SK-N-SH treated with all-trans-retinoic acid at 6 μM for 48 hours (cell line): ENCODE measurements at regions not wholly inside any gene's neighbourhood (a gene's known extent, or its start where the extent isn't known, plus 50 kb on each side); places are given as distances from the start of the nearest gene placed in this dataset.

Experiments used
- ARNTL ChIP-seq: fragments of 450-650 bp; formaldehyde crosslinking; IDR thresholded peaks from 2 replicates; pipeline ENCODE4 v1.5.0; 2020; ENCODE audit warnings: low read depth, mild to moderate bottlenecking, moderate library complexity, borderline replicate concordance
- BACH2 ChIP-seq: fragments of 250-450 bp; sonication (Bioruptor Pico); IDR thresholded peaks from 2 replicates; pipeline ENCODE4 v1.9.0; 2021; ENCODE audit warnings: mild to moderate bottlenecking, borderline replicate concordance
- ISL1 ChIP-seq: fragments of 250-450 bp; sonication (Bioruptor Pico); IDR thresholded peaks from 2 replicates; pipeline ENCODE4 v2.1.2; 2022; ENCODE audit warnings: mild to moderate bottlenecking, moderate library complexity
- PATZ1 ChIP-seq: fragments of 250-450 bp; sonication (Bioruptor Pico); IDR thresholded peaks from 2 replicates; pipeline ENCODE4 v1.8.0; 2020; ENCODE audit warnings: mild to moderate bottlenecking, moderate library complexity, borderline replicate concordance
- RARB ChIP-seq: fragments of 250-450 bp; sonication (Bioruptor Pico); IDR thresholded peaks from 2 replicates; pipeline ENCODE4 v1.8.0; 2021; ENCODE audit warnings: mild to moderate bottlenecking, moderate library complexity
- SNAI2 ChIP-seq: fragments of 250-450 bp; sonication (Bioruptor Pico); IDR thresholded peaks from 2 replicates; pipeline ENCODE4 v1.5.0; 2020; ENCODE audit warnings: mild to moderate bottlenecking, moderate library complexity

- TF ChIP-seq ISL1 (CRISPR knock-in tag) (peak; percentile 47), BACH2 (CRISPR knock-in tag) (no peak), PATZ1 (CRISPR knock-in tag) (no peak), SNAI2 (no peak), ARNTL (CRISPR knock-in tag) (no peak), RARB (no peak)
These were observed 553.3 kb upstream of the USP24 start for GRCh38 chr1:55768327-55768952.
